Left forelimb (tissue), 1 donor: ENCODE measurements at regions not wholly inside any gene's neighbourhood (a gene's known extent, or its start where the extent isn't known, plus 50 kb on each side); places are given as distances from the start of the nearest gene placed in this dataset.
"Not testable (repeated sequence)": the region's sequence is repeated elsewhere in the genome, so short reads cannot be mapped to it uniquely, and the experiment has no call there.

ENCODE experiments used
- DNase-seq: peaks from one replicate; pipeline ENCODE4 v3.0.0-alpha.2; 2018; ENCODE audit warnings: low spot score

DNA sequence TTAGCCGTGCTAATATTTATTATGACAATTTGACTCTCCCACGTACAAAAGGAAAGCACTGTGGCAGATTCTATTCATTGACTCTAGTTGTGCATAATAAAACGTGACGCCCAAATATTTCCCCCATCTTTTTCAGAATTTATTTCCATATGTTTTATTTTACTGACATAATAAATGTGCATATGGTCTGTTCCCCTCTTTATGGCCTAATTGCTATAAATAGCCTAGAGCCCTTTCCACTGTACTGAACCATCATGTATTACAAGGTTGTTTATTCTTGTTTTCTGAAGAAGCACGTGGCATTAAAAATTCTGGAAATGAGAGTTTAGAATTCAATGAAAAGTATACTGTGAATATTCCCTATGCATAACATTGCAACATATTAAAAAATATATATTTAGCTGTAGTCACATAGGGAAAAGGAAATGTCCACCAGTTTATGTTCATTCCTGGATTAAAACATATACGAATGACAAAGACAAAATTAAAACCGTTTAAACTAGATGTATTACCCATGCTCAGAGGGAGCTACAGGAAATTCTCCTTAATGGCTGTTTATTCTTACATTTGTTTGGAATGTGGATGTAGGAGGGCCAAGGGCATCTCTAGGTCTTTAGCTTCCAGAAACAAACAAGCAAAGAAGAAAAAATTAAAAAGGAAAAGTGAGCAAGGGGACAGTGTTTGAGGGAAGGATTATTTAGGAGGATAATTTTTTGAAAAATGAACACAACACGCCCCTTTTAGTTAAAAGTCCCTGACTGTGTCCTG lies 122.1 kb upstream of the MMADHC start:
- no peak for DNase-seq

DNA sequence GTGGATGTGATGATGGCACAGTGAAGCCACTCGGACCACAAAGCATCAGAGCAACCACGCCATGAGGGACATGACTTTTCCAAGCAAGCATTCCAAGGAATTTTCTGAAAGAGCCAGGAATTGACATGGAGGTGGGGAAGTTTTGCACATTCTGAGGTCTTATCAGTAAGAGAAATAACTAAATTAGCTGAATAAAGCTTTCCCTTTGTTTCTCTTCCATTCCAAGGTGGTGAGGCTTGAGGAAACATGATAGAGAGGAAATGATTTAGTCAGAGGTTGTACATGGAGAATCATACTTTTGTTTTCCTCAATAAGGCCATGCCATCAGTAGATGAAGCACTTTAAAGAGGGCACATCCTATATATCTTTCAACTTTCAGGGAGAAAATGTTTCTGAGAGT lies 115.7 kb upstream of the MMADHC start:
- DNase-seq, result no peak

DNA sequence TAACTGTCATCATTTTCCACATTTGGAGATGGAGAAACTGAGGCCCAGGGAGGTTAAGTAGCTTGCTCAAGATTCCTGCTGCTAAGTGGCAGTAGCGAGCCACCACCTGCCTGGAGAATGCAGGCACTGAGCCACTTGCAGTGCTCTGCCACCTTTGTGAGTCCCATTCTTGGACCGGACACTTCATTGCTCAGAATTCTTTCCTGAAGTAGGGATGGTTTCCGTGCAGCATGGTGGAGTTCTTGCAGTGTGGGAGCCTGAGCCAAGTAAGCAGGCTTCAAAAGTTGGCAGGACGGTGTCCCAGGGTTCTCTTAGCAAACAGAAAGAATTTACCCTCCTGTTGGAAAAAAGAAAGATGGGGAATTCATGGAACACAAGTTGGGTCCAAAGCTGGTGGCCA lies 115.0 kb upstream of the MMADHC start:
- no peak for DNase-seq

DNA sequence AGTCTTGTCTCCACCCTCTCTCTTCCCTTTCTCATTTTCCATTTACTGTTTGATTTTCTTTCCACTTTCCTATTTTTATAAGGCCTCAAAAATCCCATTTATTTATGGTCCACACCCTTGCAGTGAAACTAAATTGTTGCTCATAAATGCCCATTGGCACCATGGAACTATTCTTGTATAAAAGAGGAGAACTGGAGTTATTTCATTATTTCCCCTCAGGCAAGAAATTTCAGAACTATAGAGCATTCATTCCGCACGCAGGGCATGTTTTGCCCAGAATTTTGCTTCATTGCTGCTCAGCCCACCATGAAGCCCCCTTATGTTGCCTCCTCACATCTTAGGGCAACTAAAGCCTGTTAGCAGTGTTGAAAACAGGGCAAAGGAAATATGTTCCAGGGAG lies 113.7 kb upstream of the MMADHC start:
- no peak for DNase-seq

DNA sequence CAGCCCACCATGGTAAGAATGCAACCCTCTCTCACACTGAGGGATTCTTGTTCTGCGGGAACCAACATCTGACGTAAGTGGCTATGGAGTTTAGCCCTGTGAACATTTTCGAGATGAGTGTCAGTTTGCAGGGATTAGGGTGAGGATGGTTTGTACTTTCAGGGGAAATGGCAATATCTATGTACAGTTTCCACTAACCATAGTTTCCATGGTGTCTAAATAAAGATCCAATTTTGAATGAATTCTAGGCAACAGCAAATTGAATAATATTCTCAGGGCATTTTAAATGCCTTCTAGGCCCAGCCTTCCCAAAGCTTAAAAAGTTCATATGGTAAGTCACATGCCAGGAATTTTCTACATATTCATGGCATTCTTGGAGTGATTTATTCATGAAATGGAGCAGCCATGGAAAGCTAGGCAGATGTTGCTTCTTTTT lies 105.4 kb upstream of the MMADHC start:
- DNase-seq, result no peak

DNA sequence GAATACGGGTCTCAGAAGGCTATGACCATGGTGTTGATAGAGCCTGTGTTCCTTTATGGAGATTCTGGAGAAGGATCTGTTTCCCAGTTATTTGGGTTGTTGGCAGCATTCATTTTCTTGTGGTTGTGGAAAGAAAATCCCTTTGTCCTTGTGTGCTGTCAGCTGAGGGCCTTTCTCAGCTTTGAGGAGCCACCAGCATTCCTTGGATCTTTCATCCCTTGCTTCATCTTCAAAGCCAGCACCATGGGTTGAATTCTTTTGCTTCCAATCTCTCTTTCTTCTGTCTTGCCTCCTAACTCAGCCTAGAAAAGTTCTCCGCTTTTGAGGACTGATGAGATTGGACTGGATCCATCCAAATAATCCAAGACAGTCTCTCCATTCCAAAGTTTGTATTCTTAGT lies 103.2 kb upstream of the MMADHC start:
- DNase-seq, result no peak

DNA sequence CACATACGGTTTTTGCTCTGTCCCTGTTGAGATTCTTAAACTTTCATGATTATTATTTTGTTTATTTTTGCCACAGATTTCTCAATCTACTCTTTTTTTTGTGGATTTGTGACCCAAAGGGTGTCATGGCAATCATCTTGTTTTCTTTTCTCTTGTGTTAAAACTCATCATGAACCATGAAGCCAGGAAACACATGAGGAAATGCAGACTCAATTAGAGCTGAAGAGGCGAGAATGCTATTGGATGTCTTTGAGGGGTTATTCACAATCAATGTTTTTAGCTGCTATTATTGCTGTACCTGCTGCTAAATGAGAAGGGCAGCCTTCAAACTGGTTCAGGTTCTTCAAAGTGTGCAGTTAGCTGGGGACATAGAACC lies 99.5 kb upstream of the MMADHC start:
- no peak for DNase-seq

DNA sequence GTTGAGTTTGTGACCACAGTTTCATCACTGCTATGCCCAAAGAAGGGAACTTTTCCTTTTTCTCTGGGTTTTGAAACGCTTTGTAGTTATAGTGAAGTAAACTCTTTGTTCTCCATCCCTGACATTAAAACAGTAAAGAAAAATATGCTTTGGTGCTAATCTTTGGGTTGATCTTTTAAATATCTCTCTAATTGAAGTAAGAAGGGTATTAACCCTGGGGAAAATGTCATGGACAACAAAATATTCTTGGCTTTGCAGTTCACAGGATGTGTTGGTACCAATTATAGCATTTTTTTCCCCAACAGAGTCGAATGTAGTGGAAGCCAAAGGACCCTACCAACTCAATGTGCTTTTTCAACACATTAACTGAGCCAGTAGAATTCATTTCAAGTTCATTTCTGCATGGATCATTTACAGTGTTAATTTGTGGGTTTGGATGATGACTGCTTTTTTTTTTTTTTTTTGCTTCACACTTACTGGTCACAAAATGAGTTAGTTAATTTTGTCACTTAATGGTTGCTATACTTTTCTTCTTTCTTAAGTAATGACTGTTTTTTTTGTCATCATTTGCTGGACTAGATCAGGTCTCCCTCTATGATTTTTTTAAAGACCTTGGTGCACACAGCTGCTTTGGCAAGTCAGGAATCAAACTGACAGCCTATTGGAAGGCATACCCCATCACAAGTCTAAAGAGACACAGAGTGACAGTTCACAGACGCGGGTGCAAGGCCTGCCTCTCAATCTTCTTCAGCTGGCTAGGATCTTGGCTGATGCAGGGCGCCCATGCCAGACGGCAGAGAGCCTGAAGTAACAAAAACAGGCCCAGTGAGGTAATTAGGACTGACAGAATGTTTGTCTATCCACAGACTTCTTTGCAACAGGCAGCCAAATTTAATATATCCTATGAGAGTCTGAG lies 98.8 kb upstream of the MMADHC start:
- no peak for DNase-seq

DNA sequence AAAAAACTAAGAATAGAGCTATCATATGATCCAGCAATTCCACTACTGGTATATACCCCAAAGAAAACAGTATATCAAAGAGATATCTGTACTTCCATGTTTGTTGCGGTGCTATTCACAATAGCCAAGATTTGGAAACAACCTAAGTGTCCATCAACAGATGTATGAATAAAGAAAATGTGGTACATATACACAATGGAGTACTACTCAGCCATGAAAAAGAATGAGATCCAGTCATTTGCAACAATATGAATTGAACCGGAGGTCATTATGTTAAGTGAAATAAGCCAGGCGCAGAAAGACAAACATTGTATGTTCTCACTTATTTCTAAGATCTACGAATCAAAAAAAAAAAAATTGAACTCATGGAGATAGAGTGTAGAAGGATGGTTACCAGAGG lies 97.8 kb upstream of the MMADHC start:
- DNase-seq, result not testable (repeated sequence)

DNA sequence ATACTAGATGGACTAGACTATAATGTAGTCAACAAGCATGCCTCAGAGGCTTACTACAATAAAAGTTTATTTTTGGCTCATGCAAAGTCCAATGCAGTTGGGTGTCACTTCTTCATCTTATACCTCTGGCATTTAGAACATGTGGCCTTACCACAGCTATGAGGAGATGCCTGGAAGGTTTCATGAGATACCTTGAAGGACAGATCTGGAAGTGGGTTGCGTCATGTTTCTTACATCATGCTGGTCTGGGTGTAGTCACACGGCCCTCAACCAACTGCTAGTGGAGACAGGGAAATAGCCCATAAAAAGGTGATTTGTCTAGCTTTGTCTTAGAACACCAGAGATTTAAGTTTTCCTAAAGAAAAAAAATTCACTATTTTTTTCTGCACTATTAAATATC lies 91.7 kb upstream of the MMADHC start:
- no peak for DNase-seq

DNA sequence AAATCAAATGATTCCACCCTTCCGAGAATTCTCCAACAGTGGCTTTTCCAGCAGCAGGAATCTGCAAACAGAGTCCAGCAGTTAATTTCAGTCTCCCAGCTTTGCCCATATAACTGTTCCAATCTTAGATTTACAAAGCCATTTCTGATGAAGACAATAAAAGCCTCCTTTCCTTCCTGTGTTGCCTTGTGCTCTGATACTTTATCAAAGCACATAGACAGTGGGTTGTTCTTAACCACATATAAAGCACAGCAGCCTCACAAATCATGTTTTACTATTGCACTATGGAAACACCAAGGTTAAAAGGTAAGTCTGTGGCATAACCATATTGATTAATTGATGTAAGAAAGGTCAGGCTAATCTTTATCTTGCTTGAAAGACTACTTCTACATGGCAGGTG lies 89.8 kb upstream of the MMADHC start:
- DNase-seq, result no peak

DNA sequence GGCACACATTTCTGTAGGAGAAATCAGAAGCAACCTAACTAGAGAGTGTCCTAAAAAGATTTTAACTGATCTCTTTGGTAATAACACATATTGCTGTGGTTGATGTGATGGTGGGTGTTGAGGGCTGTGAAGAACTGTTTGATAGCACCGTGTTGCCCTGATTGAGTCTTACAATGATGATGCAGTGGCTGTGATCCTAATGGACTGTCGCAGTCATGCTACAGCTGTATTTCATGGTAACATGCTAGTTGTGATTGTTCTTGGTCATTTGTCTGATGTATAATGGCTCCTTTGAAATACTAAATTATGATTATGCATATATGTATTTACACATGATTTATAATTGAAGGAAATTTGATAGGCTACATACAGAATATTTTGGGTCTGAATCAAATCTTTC lies 82.5 kb upstream of the MMADHC start:
- DNase-seq, result no peak

DNA sequence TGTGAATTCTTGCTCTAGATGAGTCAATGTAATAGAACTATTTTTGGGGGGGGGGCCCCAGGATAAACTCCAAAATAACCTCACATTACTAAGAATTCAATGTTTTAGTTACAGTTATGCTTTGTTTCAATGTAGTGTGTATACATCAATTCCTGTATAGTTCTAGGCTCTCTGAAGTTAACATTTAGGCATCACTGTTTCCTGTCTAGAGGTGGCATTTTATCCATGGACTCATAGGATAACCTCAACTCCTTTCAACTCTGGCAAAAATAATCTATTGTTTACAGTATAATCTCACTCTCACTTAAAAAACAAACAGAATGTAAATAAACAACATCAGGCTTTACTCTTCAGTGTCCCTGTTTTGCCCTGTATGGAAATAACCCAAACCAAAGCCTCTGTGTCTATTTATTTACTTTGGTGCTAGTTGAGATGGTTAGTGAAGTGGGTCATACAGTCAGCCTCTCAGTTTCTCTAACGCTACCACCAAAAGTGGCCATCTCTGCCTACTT lies 79.3 kb upstream of the MMADHC start:
- no peak for DNase-seq

DNA sequence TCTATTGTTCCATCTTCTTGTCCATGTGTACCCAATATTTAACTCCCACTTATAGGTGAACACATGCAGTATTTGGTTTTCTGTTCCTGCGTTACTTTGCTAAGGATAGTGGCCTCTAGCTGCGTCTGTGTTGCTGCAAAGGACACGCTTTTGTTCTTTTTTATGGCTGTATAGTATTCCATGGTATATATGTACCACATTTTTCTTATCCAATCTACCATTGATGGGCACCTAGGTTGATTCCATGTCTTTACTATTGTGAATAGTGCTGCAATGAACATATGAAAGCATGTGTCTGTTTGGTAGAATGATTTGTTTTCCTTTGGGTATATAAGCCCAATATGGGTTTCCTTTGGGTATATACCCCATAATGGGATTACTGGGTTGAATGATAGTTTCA lies 77.3 kb upstream of the MMADHC start:
- DNase-seq, result no peak

DNA sequence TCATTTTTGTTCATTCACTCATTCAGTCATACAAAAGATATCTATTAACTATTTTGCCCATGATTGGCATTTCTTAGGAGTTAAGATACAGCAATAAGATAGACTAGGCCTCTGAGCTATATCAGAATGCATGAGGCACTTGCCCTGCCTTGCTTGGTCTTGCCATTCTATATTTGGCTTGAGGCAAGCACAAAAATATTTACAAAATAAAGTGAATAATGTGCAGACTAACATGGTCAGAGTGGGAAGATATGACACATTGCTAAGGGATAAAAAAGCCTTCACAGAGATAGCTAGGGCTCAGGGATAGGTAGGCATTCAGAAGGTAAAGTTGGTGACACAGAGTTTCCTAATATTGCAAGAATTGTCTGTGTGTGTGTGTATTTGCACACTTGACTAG lies 75.0 kb upstream of the MMADHC start:
- DNase-seq, result no peak

DNA sequence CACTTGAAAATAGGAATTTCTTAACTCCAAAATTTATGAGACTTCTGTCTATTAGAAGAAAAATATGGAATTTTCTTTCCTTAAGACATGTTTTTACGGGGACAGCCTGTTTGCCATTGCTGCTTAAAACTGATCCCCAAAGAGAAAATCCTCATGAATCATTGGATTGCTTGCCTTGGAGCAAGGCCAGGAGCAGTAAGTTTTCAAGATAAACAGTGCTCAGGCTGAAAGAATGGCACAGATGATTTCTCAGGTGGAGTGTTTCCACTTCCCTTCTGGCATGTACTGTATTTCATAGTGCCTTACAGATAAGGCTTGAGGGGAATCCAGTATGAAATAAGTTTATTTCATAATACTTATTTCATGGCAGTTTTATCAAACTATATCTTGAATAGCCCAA lies 74.3 kb upstream of the MMADHC start:
- DNase-seq, result no peak

DNA sequence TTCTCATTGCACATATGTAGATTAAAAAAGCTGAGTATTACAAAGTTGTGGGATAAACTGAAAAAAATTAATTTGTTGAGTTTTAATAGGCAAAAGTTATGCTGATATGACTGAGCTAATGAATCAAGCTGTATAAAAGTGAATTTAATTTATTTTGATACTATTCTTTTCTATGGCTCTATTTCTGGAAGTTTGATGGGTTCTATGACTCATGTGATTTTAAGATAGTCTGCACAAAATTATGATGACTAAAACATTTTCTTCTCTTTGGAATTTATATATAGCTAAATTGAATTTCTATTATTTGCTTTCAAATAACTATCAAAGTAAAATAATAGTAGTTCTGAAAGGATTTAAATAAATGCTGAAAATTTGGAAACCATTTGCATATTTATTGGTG lies 71.0 kb upstream of the MMADHC start:
- no peak for DNase-seq

DNA sequence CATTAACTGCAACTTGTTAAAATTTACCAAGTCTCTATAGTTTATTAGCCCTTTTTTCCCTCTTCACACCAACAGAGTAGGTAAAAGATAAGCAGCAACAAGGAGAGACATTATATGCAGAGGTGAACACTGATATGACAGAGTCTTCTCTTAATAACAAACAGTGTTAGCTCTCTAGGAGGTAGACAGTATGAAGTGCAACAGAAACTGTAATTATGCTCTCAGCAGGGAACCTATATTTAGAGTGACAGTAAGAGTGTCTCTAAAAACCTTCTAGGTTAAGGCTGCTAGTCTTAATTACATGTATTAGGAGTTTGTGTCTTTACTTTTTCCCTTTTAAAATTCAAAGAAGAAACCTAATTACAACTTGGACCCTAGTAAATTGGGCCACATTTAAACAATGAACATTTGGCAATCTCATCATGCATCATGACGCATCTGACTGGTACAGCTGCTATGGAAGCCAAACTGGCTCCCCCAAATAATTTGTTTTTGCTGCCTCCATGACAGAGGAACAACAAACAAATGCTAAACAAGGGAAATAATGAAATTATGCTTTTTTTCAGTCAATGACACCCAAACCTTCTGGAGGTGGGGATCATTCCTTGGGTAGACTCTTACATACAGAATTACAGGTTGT lies 69.9 kb upstream of the MMADHC start:
- DNase-seq, result no peak

DNA sequence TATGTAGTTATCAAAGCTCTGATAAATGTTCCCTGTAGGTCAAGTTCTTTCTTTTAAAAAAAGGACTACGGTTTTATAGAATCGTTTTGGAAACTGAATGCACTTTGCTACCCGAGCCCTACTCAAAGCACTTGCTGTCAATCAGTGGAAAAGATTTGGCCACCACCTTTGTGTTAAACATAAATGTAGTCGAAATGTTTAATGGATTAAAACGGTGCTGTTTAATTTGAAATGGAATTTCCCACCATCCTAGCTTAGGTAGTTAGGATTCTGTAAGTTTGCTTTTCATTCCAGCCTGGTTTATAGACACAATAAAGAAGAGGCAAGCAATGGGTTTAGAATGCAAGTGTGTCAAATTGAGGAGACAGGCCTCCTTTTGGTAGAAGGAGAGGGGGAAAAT lies 69.4 kb upstream of the MMADHC start:
- DNase-seq, result no peak

DNA sequence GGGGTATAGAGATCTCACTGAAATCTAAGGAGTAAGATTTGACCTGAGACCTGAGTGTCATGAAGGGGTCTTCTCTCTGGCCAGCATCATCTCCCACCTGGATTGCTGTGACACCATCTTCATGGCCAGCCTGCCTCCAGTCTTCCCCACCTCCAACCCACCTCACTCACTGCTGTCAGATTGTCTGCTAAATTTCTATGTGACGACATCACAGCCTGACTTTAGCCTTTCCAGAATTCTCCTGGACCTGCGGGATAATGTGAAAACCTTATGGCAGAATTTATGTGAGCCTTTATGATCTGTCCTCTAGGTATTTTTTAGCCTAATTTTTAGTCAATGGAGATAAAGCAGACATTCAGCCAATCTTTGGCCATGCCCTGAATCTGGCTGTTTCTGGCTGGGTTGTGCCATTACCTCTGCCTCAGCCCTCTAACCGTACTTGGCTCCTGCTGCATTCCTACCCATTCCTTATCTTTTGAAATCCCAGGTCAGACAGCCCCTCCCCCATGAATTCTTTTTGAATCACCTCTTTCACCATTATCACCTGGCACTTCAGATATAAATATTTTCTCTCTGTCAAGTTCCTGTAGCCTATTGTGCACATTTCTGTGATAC lies 66.4 kb upstream of the MMADHC start:
- DNase-seq, result no peak

DNA sequence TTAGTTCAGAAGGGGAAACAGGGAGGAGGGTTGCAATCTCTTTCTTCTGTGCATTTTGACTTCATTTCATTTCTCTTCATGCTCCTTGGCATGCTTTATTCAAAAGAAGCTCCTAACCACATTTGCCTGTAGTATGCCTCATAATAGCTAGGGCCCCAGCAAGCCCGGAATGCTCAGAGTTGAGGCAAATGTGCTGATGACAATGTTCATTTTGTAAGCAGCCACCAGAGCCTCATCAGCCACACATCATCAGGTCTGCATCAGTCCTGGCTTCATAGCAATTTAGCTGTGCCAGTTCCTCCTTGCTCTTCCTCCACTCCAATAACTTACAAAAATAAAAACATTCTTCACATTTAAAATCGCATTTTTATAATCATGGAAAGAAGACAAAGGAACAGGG lies 65.4 kb upstream of the MMADHC start:
- no peak for DNase-seq

DNA sequence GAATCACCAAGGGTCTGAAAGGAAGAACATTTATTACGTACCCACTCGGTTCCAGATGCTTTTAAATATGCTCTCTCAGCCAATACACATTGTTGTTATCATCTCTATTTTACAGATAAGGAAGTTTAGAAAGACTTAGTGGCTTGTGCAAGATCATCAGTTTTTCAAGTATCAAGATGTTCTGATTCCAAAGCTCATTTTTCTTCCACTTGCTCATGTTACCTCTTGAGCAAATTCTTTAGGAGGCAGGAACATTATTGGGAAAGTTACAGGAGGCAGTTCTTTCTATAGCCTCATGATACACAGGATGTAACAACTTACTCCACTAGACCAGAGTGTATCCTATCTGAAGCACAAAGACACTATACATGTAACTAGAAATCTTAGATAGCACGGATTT lies 65.0 kb upstream of the MMADHC start:
- no peak for DNase-seq
